Pancreas (tissue), 10 donors: ENCODE measurements at regions not wholly inside any gene's neighbourhood (a gene's known extent, or its start where the extent isn't known, plus 50 kb on each side); places are given as distances from the start of the nearest gene placed in this dataset.
A peak's percentile ranks its signal among the peaks of the same experiment; 100 is the strongest.

ENCODE experiments used
- ATAC-seq, 4 donors: fragments of 200-7000 bp; cut with Tn5 transposase; one replicate each; pipeline versions ENCODE4 v1.8.0 to v1.9.1; 2020; ENCODE audit warnings: mild to moderate bottlenecking in 4 of 4, moderate library complexity in 4 of 4
- DNase-seq, 6 donors: peaks; one replicate each; pipeline ENCODE4 v3.0.0-alpha.2; 2020
- FAIRE-seq: peaks from 2 replicates; lab custom pipeline; 2012; peaks lifted over from hg19 to GRCh38; lab: Jason Lieb, UNC
- H3K27ac ChIP-seq, 4 donors: fragments of 200-600 bp; sonication (generic); 1 replicate in 3 of 4; 2 replicates in 1 of 4; pipeline versions ENCODE4 v1.5.0 to v1.8.0; 2020
- H3K27me3 ChIP-seq, 4 donors: fragments of 200-600 bp; one replicate each; pipeline ENCODE4 v1.8.0; 2021
- H3K36me3 ChIP-seq, 3 donors: fragments of 200-600 bp; sonication (generic) in 1 of 3; one replicate each; pipeline versions ENCODE4 v1.5.0 to v1.8.0; 2020 to 2021
- H3K4me1 ChIP-seq, 3 donors: fragments of 200-600 bp; one replicate each; pipeline ENCODE4 v1.8.0; 2021
- H3K4me3 ChIP-seq, 4 donors: fragments of 200-600 bp; sonication (generic) in 2 of 4; one replicate each; pipeline versions ENCODE4 v1.5.0 to v1.8.0; 2020 to 2021
- H3K9me3 ChIP-seq, 4 donors: fragments of 200-600 bp; one replicate each; pipeline ENCODE4 v1.8.0; 2021
- CTCF ChIP-seq, 4 donors: fragments of 200-600 bp; sonication (generic) in 3 of 4; IDR thresholded peaks; one replicate each; pipeline versions ENCODE4 v1.5.0 to v1.8.0; 2021; ENCODE audit warnings: antibody characterized with exemption in 4 of 4
- WGBS, 2 donors: extraction: QIAGEN DNeasy Blood & Tissue Kit; methylation state at CpG; one replicate each; pipeline ENCODE4 v1.1.7; 2013; 5-methylcytosine and 5-hydroxymethylcytosine counted together
- intact Hi-C, 3 donors: fragments of 100-400 bp; cut with DNase I; formaldehyde crosslinking; loops; one replicate each; pipeline versions ENCODE4 v1.11.1 to v1.14.2; 2022
- donor health status: healthy with polysubstance abuse.
- donor health status: DM: no; HTN: no; CAD: no; lungs with moderate emphysema.
- donor health status: DM: no; HTN: no; CAD: no.
- donor health status: control.
- donor health status: control.
- donor health status: Bipolar disorder and iron deficiency.
- donor health status: DM: yes; HTN: yes; CAD: no.
- donor health status: DM: no; HTN: no; CAD: no.
- donor health status: DM: no; HTN: no; CAD: no.
- donor health status: DM: yes; HTN: yes; CAD: no.

GRCh38 chr9:126144196-126144595, 182.4 kb upstream of the MVB12B start:
- H3K27me3 ChIP-seq: no peaks in the 10 kb centered on the region
- H3K9me3 ChIP-seq: peaks cover 0 to 7% (median 0%) of the 10 kb centered on the region in 4 donors
- no peaks in the 10 kb centered on the region for H3K36me3 ChIP-seq
- no peaks in the 10 kb centered on the region for H3K4me1 ChIP-seq
- no peak for FAIRE-seq
- intact Hi-C loops: no loop called here
- no peak for DNase-seq
- no peak overlapping the region for H3K4me3 ChIP-seq
- 37 to 53% methylated on average over 1 of the region's 1 CpG for WGBS, 2 donors
- no peak for TF ChIP-seq CTCF (IDR thresholded peaks at IDR 0.05)
- H3K27ac ChIP-seq: no peak overlapping the region
- ATAC-seq: no peak

- no peaks in the 10 kb centered on the region for H3K4me1 ChIP-seq
- H3K9me3 ChIP-seq: peaks cover 0 to 7% (median 0%) of the 10 kb centered on the region in 4 donors
- no peak for FAIRE-seq
- no peaks in the 10 kb centered on the region for H3K27me3 ChIP-seq
- no peak overlapping the region for H3K4me3 ChIP-seq
- intact Hi-C loops: no loop called here
- no peaks in the 10 kb centered on the region for H3K36me3 ChIP-seq
- no peak overlapping the region for H3K27ac ChIP-seq
- DNase-seq: no peak
- ATAC-seq: no peak
- WGBS, 2 donors: 56 to 62% methylated on average over 11 of the region's 11 CpGs
- TF ChIP-seq CTCF (IDR thresholded peaks at IDR 0.05): no peak
Observed at GRCh38 chr9:126144603-126145456, 181.8 kb upstream of the MVB12B start.

GRCh38 chr9:126145887-126146253, 180.8 kb upstream of the MVB12B start:
- ATAC-seq (no peak), FAIRE-seq (no peak), DNase-seq (no peak)
- H3K27me3 ChIP-seq: no peaks in the 10 kb centered on the region
- WGBS, 2 donors: 72 to 73% methylated on average over 4 of the region's 4 CpGs
- H3K9me3 ChIP-seq: peaks cover 0 to 2% (median 0%) of the 10 kb centered on the region in 4 donors
- TF ChIP-seq CTCF (IDR thresholded peaks at IDR 0.05): no peak
- intact Hi-C loops: no loop called here
- no peak overlapping the region for H3K27ac ChIP-seq
- H3K4me3 ChIP-seq: no peak overlapping the region
- no peaks in the 10 kb centered on the region for H3K36me3 ChIP-seq
- no peaks in the 10 kb centered on the region for H3K4me1 ChIP-seq

GRCh38 chr9:126146254-126147145, 180.1 kb upstream of the MVB12B start:
- H3K4me3 ChIP-seq: no peak overlapping the region
- WGBS, 2 donors: 18 to 19% methylated on average over 19 of the region's 19 CpGs
- H3K27ac ChIP-seq: no peak overlapping the region
- no peaks in the 10 kb centered on the region for H3K9me3 ChIP-seq
- no peaks in the 10 kb centered on the region for H3K4me1 ChIP-seq
- DNase-seq (no peak), ATAC-seq (peak in 2 of 4 donors; percentile 38 to 52), FAIRE-seq (no peak)
- intact Hi-C loops: no loop called here
- peak in 1 of 4 donors; percentile 20 for TF ChIP-seq CTCF (IDR thresholded peaks at IDR 0.05)
- no peaks in the 10 kb centered on the region for H3K36me3 ChIP-seq
- H3K27me3 ChIP-seq: no peaks in the 10 kb centered on the region
